Sigmoid colon (tissue), 3 donors: ENCODE measurements at regions not wholly inside any gene's neighbourhood (a gene's known extent, or its start where the extent isn't known, plus 50 kb on each side); places are given as distances from the start of the nearest gene placed in this dataset.

ENCODE experiments used
- CTCF ChIP-seq, 4 experiments: fragments of 450-650 bp in 3 of 4; fragments of 200-600 bp in 1 of 4; IDR thresholded peaks; one replicate each; pipeline ENCODE4 v1.5.1; 2016 to 2019; ENCODE audit warnings: antibody characterized with exemption in 4 of 4, mild to moderate bottlenecking in 3 of 4, moderate library complexity in 2 of 4
- POLR2A ChIP-seq, 2 donors: fragments of 450-650 bp; IDR thresholded peaks; one replicate each; pipeline ENCODE4 v1.6.1; 2016; ENCODE audit warnings: antibody characterized with exemption in 2 of 2, mild to moderate bottlenecking in 2 of 2, moderate library complexity in 2 of 2

- no peak for TF ChIP-seq CTCF (IDR thresholded peaks at IDR 0.05)
- TF ChIP-seq POLR2A (IDR thresholded peaks at IDR 0.05): no peak
These were observed 193.9 kb downstream of the LTN1 start for GRCh38 chr21:28798798-28799197.
